Natural killer cell (primary cell): ENCODE measurements at regions not wholly inside any gene's neighbourhood (a gene's known extent, or its start where the extent isn't known, plus 50 kb on each side); places are given as distances from the start of the nearest gene placed in this dataset.

Experiments
- ATAC-seq, 3 donors: fragments of 150-1000 bp in 2 of 3; fragments of 200-7000 bp in 1 of 3; cut with Tn5 transposase; 1 replicate in 1 of 3; 2 replicates in 2 of 3; pipeline ENCODE4 v1.10.0; 2021; ENCODE audit warnings: mild to moderate bottlenecking in 2 of 3, moderate library complexity in 2 of 3
- DNase-seq, 2 donors: peaks; one replicate each; pipeline versions ENCODE4 v3.0.0 to v3.0.0-alpha.2; 2013 to 2021; ENCODE audit warnings: mixed read lengths in 1 of 2
- H3K27ac ChIP-seq: one replicate; pipeline ENCODE4 v1.5.1; 2013; ENCODE audit warnings: mild to moderate bottlenecking, low read length
- H3K27me3 ChIP-seq: one replicate; pipeline ENCODE4 v1.6.1; 2013; ENCODE audit warnings: low read length; ENCODE audit not compliant: control insufficient read depth, insufficient read depth
- H3K36me3 ChIP-seq: one replicate; pipeline ENCODE4 v1.6.1; 2013; ENCODE audit warnings: low read length; ENCODE audit not compliant: control insufficient read depth, insufficient read depth
- H3K4me1 ChIP-seq: one replicate; pipeline ENCODE4 v1.6.1; 2013; ENCODE audit warnings: low read length; ENCODE audit not compliant: control insufficient read depth, insufficient read depth
- H3K4me3 ChIP-seq: one replicate; pipeline ENCODE4 v1.5.1; 2013; ENCODE audit warnings: low read length
- H3K9me3 ChIP-seq: one replicate; pipeline ENCODE4 v1.6.1; 2013; ENCODE audit warnings: low read length; ENCODE audit not compliant: control insufficient read depth, insufficient read depth
- H3K27ac Mint-ChIP-seq, 2 donors: one replicate each; pipeline ENCODE4 v1.8.0; 2022; ENCODE audit warnings: mild to moderate bottlenecking in 2 of 2, mixed read lengths in 2 of 2, moderate library complexity in 1 of 2
- H3K27me3 Mint-ChIP-seq, 2 donors: one replicate each; pipeline ENCODE4 v1.8.0; 2022; ENCODE audit warnings: low read depth in 2 of 2, mixed read lengths in 2 of 2
- H3K36me3 Mint-ChIP-seq: one replicate; pipeline ENCODE4 v1.8.0; 2022; ENCODE audit warnings: mixed read lengths
- H3K4me1 Mint-ChIP-seq, 2 donors: one replicate each; pipeline ENCODE4 v1.8.0; 2022; ENCODE audit warnings: mixed read lengths in 2 of 2
- H3K4me3 Mint-ChIP-seq: one replicate; pipeline ENCODE4 v1.8.0; 2022; ENCODE audit warnings: mild to moderate bottlenecking, moderate library complexity, mixed read lengths
- H3K9me3 Mint-ChIP-seq, 2 donors: one replicate each; pipeline ENCODE4 v1.8.0; 2022; ENCODE audit warnings: mixed read lengths in 2 of 2
- CTCF ChIP-seq: fragments of 200-600 bp; IDR thresholded peaks from one replicate; pipeline ENCODE4 v1.8.0; 2022; ENCODE audit warnings: antibody characterized with exemption
- WGBS: methylation state at CpG from one replicate; pipeline ENCODE4 v1.1.7; 2013; ENCODE audit warnings: missing lambda C conversion rate; ENCODE audit not compliant: insufficient coverage; 5-methylcytosine and 5-hydroxymethylcytosine counted together
- intact Hi-C: fragments of 100-400 bp; cut with micrococcal nuclease; formaldehyde crosslinking; loops from one replicate; pipeline ENCODE4 v1.14.2; 2022

GRCh38 chr11:130796828-130797227 lies 119.5 kb downstream of the SNX19 start:
- Histone ChIP-seq H3K36me3 (no peaks in the 10 kb centered on the region), H3K27me3 (no peaks in the 10 kb centered on the region), H3K4me1 (no peaks in the 10 kb centered on the region), H3K9me3 (no peaks in the 10 kb centered on the region), H3K27ac (no peak overlapping the region), H3K4me3 (no peak overlapping the region)
- ATAC-seq, result no peak
- 97% methylated on average over 2 of the region's 2 CpGs for WGBS
- no peak for TF ChIP-seq CTCF
- intact Hi-C loops, result no loop called here
- no peak overlapping the region for H3K4me3 Mint-ChIP-seq
- no peaks in the 10 kb centered on the region for H3K4me1 Mint-ChIP-seq
- no peaks in the 10 kb centered on the region for H3K36me3 Mint-ChIP-seq
- H3K27ac Mint-ChIP-seq, result no peak overlapping the region
- no peak for DNase-seq
- peaks cover 0 to 2% of the 10 kb centered on the region in 2 donors for H3K9me3 Mint-ChIP-seq
- H3K27me3 Mint-ChIP-seq, result peaks cover 21 to 26% of the 10 kb centered on the region in 2 donors

GRCh38 chr11:130798280-130798679 lies 118.0 kb downstream of the SNX19 start:
- H3K27ac ChIP-seq, result no peak overlapping the region
- no peaks in the 10 kb centered on the region for H3K4me1 ChIP-seq
- H3K9me3 ChIP-seq, result no peaks in the 10 kb centered on the region
- DNase-seq (no peak), ATAC-seq (no peak)
- no peaks in the 10 kb centered on the region for H3K36me3 Mint-ChIP-seq
- peaks cover 16% of the 10 kb centered on the region in 2 donors for H3K27me3 Mint-ChIP-seq
- H3K27me3 ChIP-seq, result no peaks in the 10 kb centered on the region
- H3K36me3 ChIP-seq, result no peaks in the 10 kb centered on the region
- 100% methylated on average over 1 of the region's 3 CpGs for WGBS
- H3K4me3 ChIP-seq, result no peak overlapping the region
- TF ChIP-seq CTCF, result no peak
- H3K4me1 Mint-ChIP-seq, result no peaks in the 10 kb centered on the region
- intact Hi-C loops, result no loop called here
- H3K4me3 Mint-ChIP-seq, result no peak overlapping the region
- H3K9me3 Mint-ChIP-seq, result no peaks in the 10 kb centered on the region
- no peak overlapping the region for H3K27ac Mint-ChIP-seq

GRCh38 chr11:130798801-130799200 lies 117.5 kb downstream of the SNX19 start:
- H3K27ac ChIP-seq, result no peak overlapping the region
- H3K4me1 ChIP-seq, result no peaks in the 10 kb centered on the region
- Mint-ChIP-seq H3K4me1 (no peaks in the 10 kb centered on the region), H3K9me3 (no peaks in the 10 kb centered on the region), H3K27me3 (peaks cover 10 to 13% of the 10 kb centered on the region in 2 donors), H3K27ac (no peak overlapping the region), H3K4me3 (no peak overlapping the region), H3K36me3 (no peaks in the 10 kb centered on the region)
- DNase-seq, result no peak
- H3K27me3 ChIP-seq, result no peaks in the 10 kb centered on the region
- intact Hi-C loops, result no loop called here
- no peak overlapping the region for H3K4me3 ChIP-seq
- no peaks in the 10 kb centered on the region for H3K9me3 ChIP-seq
- no peak for ATAC-seq
- WGBS, result 91% methylated on average over 4 of the region's 4 CpGs
- TF ChIP-seq CTCF, result no peak
- no peaks in the 10 kb centered on the region for H3K36me3 ChIP-seq

- no peak for TF ChIP-seq CTCF
- no peak for DNase-seq
- no peak overlapping the region for H3K4me3 ChIP-seq
- no peaks in the 10 kb centered on the region for H3K27me3 ChIP-seq
- ATAC-seq, result no peak
- Mint-ChIP-seq H3K9me3 (no peaks in the 10 kb centered on the region), H3K27me3 (peaks cover 0 to 8% of the 10 kb centered on the region in 2 donors), H3K4me1 (no peaks in the 10 kb centered on the region), H3K27ac (no peak overlapping the region), H3K36me3 (no peaks in the 10 kb centered on the region), H3K4me3 (no peak overlapping the region)
- intact Hi-C loops, result no loop called here
- H3K9me3 ChIP-seq, result no peaks in the 10 kb centered on the region
- 84% methylated on average over 6 of the region's 6 CpGs for WGBS
- H3K27ac ChIP-seq, result no peak overlapping the region
- H3K4me1 ChIP-seq, result no peaks in the 10 kb centered on the region
- H3K36me3 ChIP-seq, result no peaks in the 10 kb centered on the region
These were observed 114.8 kb downstream of the SNX19 start for GRCh38 chr11:130801333-130802122.
